GM23248 (cell line): ENCODE measurements at regions not wholly inside any gene's neighbourhood (a gene's known extent, or its start where the extent isn't known, plus 50 kb on each side); places are given as distances from the start of the nearest gene placed in this dataset.

Experiments used
- EZH2 ChIP-seq: fragments of 200-600 bp; sonication (generic); IDR thresholded peaks from 2 replicates; pipeline ENCODE4 v1.6.1; 2018; ENCODE audit warnings: antibody characterized with exemption, mild to moderate bottlenecking; ENCODE audit not compliant: insufficient read depth, poor library complexity, severe bottlenecking
- EZH2phosphoT487 ChIP-seq: fragments of 200-600 bp; sonication (generic); IDR thresholded peaks from 2 replicates; pipeline ENCODE4 v1.6.1; 2018; ENCODE audit warnings: antibody characterized with exemption, moderate library complexity, mild to moderate bottlenecking, low read depth; ENCODE audit not compliant: insufficient read depth

DNA sequence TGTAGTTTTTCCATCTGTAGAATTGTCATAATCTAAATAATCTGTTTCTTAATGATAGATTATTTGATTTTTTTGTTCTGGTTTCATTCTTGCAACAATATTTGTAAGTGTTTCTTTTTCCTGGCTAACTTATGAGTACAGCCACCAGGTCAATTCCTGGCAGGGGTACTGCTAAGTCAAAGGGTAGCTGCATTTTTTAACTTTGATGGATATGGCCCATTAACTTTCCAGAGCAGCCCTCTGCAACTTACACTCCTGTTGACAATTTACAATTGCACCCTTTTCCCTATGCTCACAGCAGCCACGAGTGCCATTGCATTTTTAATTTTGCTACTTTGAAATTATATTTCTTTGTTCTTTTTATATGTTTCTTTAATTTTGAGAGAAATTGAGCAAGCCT lies 209.3 kb upstream of the CST7 start:
- TF ChIP-seq EZH2 (no peak), EZH2phosphoT487 (no peak)
